Medulla oblongata (tissue), 1 donor: ENCODE measurements at regions not wholly inside any gene's neighbourhood (a gene's known extent, or its start where the extent isn't known, plus 50 kb on each side); places are given as distances from the start of the nearest gene placed in this dataset.

Source experiments
- DNase-seq: peaks from one replicate; pipeline ENCODE4 v3.0.0-alpha.2; 2015; ENCODE audit errors: extremely low spot score

- no peak for DNase-seq
Observed at GRCh38 chr20:21840991-21841390, 135.5 kb downstream of the PAX1 start.

DNA sequence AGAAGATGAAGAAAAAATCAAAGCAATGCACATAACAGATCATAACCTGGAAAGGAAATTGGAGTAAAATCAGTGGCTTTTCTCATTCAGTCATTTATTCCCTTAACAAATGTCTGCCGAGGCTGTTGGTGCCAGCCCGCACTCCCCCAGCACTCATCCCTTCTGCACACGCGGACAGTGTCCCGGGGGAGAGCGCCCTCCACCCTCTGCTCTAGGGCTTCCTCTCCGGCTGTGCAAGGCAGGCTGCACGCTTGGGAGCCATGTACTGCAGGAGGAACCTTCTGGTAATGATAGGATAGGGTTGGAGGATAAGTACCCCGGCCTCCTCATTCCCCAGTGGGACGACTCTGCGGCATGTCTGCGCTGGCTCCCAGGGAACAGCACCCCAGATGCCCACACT is 134.5 kb downstream of the PAX1 start:
- no peak for DNase-seq

DNA sequence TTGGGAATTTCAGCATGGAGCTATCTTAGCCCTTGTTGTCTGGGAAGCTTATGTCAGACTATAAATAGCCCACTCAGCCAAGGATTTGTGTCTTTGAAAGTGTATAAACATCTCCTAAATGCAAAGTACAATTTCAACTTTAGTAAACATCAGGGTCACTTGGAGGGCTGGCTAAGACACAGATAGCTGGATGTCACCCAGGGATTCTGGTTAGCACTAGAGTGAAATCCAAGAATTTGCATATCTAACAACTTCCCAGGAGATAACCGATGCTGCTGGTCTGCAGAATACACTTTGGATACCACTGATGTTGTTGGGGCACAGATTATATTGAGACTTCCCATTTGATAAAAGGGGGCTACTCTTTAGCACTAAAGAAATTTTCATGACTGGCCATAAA is 130.9 kb downstream of the PAX1 start:
- no peak for DNase-seq

DNA sequence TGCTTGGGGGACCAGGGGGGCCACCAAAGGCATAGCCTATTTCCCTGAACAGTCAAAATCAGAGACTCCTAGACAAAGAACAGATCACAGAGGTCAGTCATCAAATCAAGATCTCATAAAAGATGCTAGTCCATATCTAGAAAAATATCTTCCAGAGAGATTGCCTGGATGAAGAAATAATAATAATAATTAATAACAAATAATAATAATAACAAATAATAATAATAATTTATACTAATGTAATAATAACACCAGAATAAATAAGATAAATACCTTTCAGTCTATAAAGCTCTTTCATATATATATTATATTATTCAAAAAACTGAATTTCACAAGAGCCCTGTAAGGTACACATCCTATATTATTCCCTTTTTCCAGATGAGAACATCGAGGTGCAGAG is 129.6 kb downstream of the PAX1 start:
- no peak for DNase-seq

- no peak for DNase-seq
Observed at GRCh38 chr20:21832442-21833385, 127.2 kb downstream of the PAX1 start.

- no peak for DNase-seq
Observed at GRCh38 chr20:21826976-21827375, 121.5 kb downstream of the PAX1 start.

DNA sequence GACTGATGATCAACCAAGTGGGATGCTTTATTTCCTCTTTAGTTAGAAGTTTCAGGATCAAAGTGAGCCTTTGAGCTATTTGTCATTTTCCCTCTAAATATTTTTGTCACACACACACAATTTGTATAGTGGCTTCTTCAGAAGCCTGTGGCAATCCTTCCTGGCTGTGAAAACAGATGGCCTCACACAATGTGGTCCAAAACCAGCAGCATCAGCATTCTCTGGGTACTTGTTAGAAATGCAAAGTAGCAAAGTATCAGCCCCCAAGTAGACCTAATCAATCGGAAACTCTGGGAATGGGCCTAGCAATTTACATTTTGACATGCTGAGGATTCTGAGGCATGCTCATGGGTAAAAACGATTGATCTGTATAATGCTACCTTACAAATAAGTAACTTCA is 115.9 kb downstream of the PAX1 start:
- DNase-seq, result no peak

GRCh38 chr20:21820688-21821087 is 115.2 kb downstream of the PAX1 start:
- DNase-seq, result no peak

GRCh38 chr20:21820045-21820444 is 114.6 kb downstream of the PAX1 start:
- no peak for DNase-seq

DNA sequence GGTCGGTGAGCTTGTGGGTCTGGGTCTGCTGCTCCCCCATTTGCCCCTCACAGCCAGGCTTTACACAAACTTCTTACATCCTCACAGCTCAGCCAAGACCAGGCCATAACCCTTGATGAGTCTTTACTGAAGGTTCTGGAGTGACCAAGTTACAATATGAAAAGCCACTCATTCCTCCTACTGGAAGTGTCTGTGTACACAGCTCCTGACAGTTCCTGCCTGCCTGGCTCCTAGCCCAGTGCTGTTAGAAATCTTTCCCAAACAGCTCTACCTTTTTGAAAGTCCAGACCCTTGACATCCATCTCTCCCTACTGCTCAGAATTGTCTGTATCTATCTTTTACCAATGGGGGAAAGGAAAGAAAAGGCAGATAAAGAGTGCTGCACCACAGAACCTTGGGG is 106.9 kb downstream of the PAX1 start:
- DNase-seq, result no peak

DNA sequence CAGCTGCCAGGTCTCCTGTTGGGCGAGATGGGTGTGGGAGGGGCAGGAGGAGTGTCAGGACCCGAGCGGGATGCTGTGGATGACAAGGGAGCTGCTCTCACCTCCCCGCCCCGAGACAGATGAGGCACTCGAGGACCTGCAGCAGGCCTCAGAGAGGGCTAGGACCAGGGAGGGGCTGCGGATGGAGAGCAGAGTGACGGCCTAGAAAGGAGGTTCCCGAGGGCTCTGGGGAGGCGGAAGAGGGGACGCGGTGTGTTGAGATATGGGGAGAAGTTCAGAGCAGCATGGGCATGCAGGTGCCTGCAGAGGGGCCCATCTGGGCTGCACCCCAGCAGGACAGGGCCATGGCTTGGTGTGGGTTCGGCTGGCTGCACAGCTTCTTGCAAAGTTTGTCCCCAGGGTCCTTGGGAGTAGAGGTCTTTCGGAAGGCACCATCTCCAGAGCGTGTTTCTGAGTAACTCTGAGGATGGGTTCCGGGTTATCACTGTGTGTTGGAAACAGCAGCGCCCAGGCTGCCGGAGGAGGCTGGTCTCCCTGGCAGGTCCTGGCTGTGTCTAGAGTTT is 104.6 kb downstream of the PAX1 start:
- DNase-seq, result no peak

DNA sequence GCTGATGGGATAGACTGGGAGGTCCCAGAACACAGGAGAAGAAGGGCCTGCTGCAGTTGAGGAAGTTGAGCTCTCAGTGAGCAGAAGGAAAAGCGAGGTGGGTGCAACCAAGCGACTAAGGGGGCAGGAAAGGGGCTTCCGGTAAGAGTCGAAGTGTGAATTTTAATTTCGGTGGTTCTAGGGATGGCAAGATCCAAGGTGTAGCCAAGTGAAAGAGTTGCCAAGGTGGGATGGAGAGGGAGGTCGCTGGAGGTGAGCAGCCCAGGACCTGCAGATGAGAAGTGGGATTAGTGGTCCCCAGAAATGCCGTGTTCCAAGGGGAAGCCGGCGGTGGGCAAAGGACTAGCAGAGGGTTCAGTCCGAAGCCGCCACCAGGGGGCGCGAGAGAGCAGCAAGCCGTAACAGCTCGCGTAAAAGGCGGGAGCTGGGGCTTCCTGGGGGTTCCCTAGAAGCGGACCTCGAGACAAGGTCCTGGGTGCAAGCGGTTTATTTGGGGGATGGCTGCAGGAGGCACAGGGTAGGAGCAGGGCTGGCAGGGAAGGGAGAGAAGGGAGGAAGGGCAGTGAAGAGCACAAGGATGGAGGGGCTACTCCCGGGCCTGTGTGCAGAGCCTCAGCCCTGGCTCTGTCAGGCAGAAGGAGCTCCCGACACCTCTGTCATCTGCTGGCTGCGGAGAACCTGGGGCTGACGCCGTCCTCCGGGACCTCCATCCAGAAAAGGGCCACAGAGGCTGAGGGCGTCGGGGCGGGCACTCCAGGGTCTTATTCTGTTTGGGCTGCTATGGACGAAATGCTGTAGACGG is 103.6 kb downstream of the PAX1 start:
- peak; percentile 6 for DNase-seq

- DNase-seq, result no peak
Observed at GRCh38 chr20:21808139-21808538, 102.7 kb downstream of the PAX1 start.

- no peak for DNase-seq
Observed at GRCh38 chr20:21804802-21805201, 99.3 kb downstream of the PAX1 start.

DNA sequence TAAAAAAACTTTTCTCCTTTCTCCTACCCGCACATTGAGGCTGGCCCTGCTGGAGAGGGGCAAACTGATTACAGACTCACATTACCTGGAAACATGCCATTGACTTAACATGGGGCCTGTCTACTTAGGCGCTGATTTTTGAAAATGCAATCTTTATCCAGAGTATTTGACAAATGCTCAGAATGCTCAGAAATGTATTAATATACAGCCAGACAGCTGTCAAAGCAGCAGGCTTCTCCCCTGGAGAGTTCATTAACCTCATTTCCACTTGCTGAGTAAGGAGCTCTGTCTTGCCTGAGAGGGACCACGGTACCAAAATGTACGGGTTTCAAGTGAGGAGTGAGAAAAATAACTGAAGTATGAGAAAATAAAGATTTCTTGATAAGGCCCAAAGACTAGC is 95.7 kb downstream of the PAX1 start:
- DNase-seq, result no peak

GRCh38 chr20:21798384-21798783 is 92.9 kb downstream of the PAX1 start:
- no peak for DNase-seq

GRCh38 chr20:21796059-21796458 is 90.6 kb downstream of the PAX1 start:
- DNase-seq, result no peak

DNA sequence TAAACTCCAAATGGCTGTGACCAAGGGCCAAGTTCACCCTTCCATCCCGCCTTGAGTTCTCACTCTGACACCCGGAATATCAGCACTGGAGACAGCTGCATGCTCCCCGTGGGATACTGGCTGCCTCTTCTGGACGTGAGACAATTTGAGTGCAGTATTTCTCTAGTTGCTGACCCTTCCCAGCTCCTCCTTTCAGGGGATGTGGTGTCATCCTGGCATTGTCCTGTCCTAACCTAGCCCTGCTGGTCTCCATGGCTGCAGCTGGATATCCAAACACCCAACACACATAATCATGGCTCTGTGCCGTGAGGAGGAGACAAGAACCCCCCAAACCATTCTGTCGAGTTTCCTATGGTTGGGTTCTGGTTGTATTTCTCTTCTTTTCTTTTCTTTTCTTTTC is 82.6 kb downstream of the PAX1 start:
- no peak for DNase-seq

DNA sequence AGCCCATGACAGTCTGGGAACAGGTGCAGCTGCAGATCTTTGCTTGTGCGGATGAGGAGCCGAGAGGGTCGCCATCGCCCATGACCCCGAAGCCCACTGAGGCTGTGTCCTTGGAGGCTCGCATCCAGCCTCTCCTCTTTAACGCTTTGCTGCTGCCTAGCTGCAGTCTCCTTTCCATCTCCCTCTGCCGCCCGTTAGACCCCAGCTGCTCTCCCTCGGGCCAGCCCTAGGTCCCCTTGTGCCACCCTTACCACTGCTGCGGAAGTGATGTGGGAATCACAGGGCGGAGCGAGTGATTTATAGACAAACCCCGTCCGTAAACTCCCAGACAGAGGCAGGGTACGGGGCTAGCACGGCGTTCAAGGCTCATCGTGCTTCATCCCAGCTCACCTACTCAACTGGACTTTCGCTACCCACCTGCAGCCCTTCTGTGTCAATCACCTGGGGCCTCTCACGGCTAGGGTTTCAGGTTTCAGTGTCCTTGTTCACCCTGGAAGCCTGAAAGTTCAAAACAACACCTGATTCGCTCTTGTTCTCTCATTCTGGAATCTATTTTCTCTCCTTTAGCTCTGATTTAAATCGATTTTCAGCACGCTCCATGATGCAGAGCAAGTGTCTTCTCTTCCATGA is 76.1 kb downstream of the PAX1 start:
- no peak for DNase-seq

- DNase-seq, result no peak
Observed at GRCh38 chr20:21780528-21780927, 75.1 kb downstream of the PAX1 start.
